ENCODE measurements at regions not wholly inside any gene's neighbourhood (a gene's known extent, or its start where the extent isn't known, plus 50 kb on each side); places are given as distances from the start of the nearest gene placed in this dataset.

DNA sequence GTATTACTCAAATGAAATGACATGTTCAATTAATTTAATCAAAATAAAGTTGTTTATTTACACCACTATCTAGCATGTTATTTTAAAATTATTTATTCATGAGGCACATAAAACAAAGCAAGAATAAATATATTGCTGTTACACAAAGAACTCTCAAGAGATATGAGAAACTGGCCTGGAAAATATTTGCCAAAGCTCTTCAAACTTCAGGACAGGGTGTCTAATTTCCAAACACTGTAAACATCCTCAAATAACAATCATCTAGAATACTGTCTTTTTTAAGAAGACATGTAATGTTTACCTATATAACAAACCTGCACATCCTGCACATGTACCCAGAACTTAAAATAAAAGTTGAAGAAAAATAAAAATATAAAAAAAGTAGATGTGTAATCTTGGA lies 876.6 kb downstream of the TUSC7 start:
- ATAC-seq (no peak), DNase-seq (no peak)
- Histone ChIP-seq H3F3A (ENCODE audit: low read length, unreplicated experiment) (no peaks in the 10 kb centered on the region), H3K9me2 (replicated peaks; ENCODE audit: low read length) (no peaks in the 10 kb centered on the region), H3K9ac (ENCODE audit: low read length) (no peak overlapping the region), H2AFZ (ENCODE audit: low read length) (no peak overlapping the region), H3K36me3 (ENCODE audit: low read depth, low read length) (no peaks in the 10 kb centered on the region), H3K79me2 (ENCODE audit: low read length) (no peaks in the 10 kb centered on the region), H4K20me1 (ENCODE audit: low read length) (no peaks in the 10 kb centered on the region), H3K4me2 (ENCODE audit: low read length) (no peak overlapping the region), H3K27me3 (ENCODE audit: low read length) (no peaks in the 10 kb centered on the region), H3K9me3 (ENCODE audit: low read length) (peaks cover 18% of the 10 kb centered on the region), H3K4me1 (ENCODE audit: insufficient read depth, low read length) (no peaks in the 10 kb centered on the region), H3K4me3 (ENCODE audit: low read length) (no peak overlapping the region), H3K27ac (ENCODE audit: low read length) (no peak overlapping the region)
- BruUV-seq (replicated peaks) = no TSS peak
- CTCF ChIA-PET = no interaction called here
- POLR2A ChIA-PET (ENCODE audit: unreplicated experiment) = no interaction called here
- intact Hi-C loops (cut with micrococcal nuclease) = no loop called here
- TF ChIP-seq EZH2phosphoT487 (IDR thresholded peaks at IDR 0.05; ENCODE audit: borderline replicate concordance, low read length) (no peak), EZH2 (IDR thresholded peaks at IDR 0.05; ENCODE audit: low read length, unreplicated experiment) (no peak)
- TF ChIP-seq, protein P1, sequence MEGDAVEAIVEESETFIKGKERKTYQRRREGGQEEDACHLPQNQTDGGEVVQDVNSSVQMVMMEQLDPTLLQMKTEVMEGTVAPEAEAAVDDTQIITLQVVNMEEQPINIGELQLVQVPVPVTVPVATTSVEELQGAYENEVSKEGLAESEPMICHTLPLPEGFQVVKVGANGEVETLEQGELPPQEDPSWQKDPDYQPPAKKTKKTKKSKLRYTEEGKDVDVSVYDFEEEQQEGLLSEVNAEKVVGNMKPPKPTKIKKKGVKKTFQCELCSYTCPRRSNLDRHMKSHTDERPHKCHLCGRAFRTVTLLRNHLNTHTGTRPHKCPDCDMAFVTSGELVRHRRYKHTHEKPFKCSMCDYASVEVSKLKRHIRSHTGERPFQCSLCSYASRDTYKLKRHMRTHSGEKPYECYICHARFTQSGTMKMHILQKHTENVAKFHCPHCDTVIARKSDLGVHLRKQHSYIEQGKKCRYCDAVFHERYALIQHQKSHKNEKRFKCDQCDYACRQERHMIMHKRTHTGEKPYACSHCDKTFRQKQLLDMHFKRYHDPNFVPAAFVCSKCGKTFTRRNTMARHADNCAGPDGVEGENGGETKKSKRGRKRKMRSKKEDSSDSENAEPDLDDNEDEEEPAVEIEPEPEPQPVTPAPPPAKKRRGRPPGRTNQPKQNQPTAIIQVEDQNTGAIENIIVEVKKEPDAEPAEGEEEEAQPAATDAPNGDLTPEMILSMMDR (conservative IDR thresholded peaks at IDR 0.05; ENCODE audit: low read depth, low read length) = no peak

DNA sequence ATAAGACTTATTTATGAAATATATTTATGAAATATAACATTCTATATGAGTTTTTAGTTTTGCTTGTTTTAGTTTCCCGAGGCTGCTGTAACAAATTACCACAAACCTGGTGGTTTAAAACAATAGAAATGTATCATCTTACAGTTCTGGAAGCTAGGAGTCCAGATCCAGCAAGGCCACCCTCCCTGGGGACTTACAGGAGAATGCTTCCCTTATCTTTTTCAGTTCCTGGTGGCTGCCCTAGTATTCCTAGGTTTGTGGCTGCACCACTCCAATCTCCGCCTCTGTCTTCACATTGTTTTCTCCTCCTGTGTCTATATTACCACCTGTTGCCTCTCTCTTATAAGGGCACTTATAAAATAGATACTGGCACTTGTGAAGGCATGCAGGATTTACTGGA lies 877.8 kb downstream of the TUSC7 start:
- ChIA-PET POLR2A (ENCODE audit: unreplicated experiment) (no interaction called here), CTCF (no interaction called here)
- TF ChIP-seq, protein P1 (conservative IDR thresholded peaks at IDR 0.05; ENCODE audit: low read depth, low read length) = no peak
- TF ChIP-seq EZH2 (IDR thresholded peaks at IDR 0.05; ENCODE audit: low read length, unreplicated experiment) (no peak), EZH2phosphoT487 (IDR thresholded peaks at IDR 0.05; ENCODE audit: borderline replicate concordance, low read length) (no peak)
- DNase-seq = no peak
- Histone ChIP-seq H3K9ac (ENCODE audit: low read length) (no peak overlapping the region), H3K4me1 (ENCODE audit: insufficient read depth, low read length) (no peaks in the 10 kb centered on the region), H3K27me3 (ENCODE audit: low read length) (no peaks in the 10 kb centered on the region), H3K36me3 (ENCODE audit: low read depth, low read length) (no peaks in the 10 kb centered on the region), H4K20me1 (ENCODE audit: low read length) (no peaks in the 10 kb centered on the region), H3K79me2 (ENCODE audit: low read length) (no peaks in the 10 kb centered on the region), H2AFZ (ENCODE audit: low read length) (no peak overlapping the region), H3K27ac (ENCODE audit: low read length) (no peak overlapping the region), H3K4me2 (ENCODE audit: low read length) (no peak overlapping the region), H3K9me3 (ENCODE audit: low read length) (peaks cover 18% of the 10 kb centered on the region), H3K4me3 (ENCODE audit: low read length) (no peak overlapping the region), H3K9me2 (replicated peaks; ENCODE audit: low read length) (no peaks in the 10 kb centered on the region), H3F3A (ENCODE audit: low read length, unreplicated experiment) (no peaks in the 10 kb centered on the region)
- no peak for ATAC-seq
- intact Hi-C loops (cut with micrococcal nuclease) = no loop called here
- BruUV-seq (replicated peaks) = no TSS peak

- Histone ChIP-seq H3K9me3 (ENCODE audit: low read length) (peaks cover 14% of the 10 kb centered on the region), H3K79me2 (ENCODE audit: low read length) (no peaks in the 10 kb centered on the region), H3F3A (ENCODE audit: low read length, unreplicated experiment) (no peaks in the 10 kb centered on the region), H4K20me1 (ENCODE audit: low read length) (no peaks in the 10 kb centered on the region), H3K4me2 (ENCODE audit: low read length) (no peak overlapping the region), H3K27ac (ENCODE audit: low read length) (no peak overlapping the region), H3K9ac (ENCODE audit: low read length) (no peak overlapping the region), H2AFZ (ENCODE audit: low read length) (no peak overlapping the region), H3K4me1 (ENCODE audit: insufficient read depth, low read length) (no peaks in the 10 kb centered on the region), H3K36me3 (ENCODE audit: low read depth, low read length) (no peaks in the 10 kb centered on the region), H3K4me3 (ENCODE audit: low read length) (no peak overlapping the region), H3K9me2 (replicated peaks; ENCODE audit: low read length) (no peaks in the 10 kb centered on the region), H3K27me3 (ENCODE audit: low read length) (no peaks in the 10 kb centered on the region)
- POLR2A ChIA-PET (ENCODE audit: unreplicated experiment) = no interaction called here
- CTCF ChIA-PET = no interaction called here
- no TSS peak for BruUV-seq (replicated peaks)
- DNase-seq (no peak), ATAC-seq (no peak)
- TF ChIP-seq EZH2 (IDR thresholded peaks at IDR 0.05; ENCODE audit: low read length, unreplicated experiment) (no peak), EZH2phosphoT487 (IDR thresholded peaks at IDR 0.05; ENCODE audit: borderline replicate concordance, low read length) (no peak)
- TF ChIP-seq, protein P1 (conservative IDR thresholded peaks at IDR 0.05; ENCODE audit: low read depth, low read length) = no peak
- intact Hi-C loops (cut with micrococcal nuclease) = no loop called here
Measured at GRCh38 chr3:117589454-117589853, 879.9 kb downstream of the TUSC7 start.

Measured in PC-3 (cell line).